GM12892 (cell line): ENCODE measurements at regions not wholly inside any gene's neighbourhood (a gene's known extent, or its start where the extent isn't known, plus 50 kb on each side); places are given as distances from the start of the nearest gene placed in this dataset.

Experiments used
- DNase-seq: peaks from one replicate; pipeline ENCODE4 v3.0.0; 2011; ENCODE audit not compliant: insufficient read length
- FAIRE-seq: peaks from 2 replicates; lab custom pipeline; 2011; peaks lifted over from hg19 to GRCh38; lab: Jason Lieb, UNC
- POLR2A ChIP-seq: IDR thresholded peaks from 2 replicates; pipeline ENCODE4 v1.6.1; 2011; ENCODE audit warnings: low read depth, low read length, control low read depth
- POLR2AphosphoS5 ChIP-seq: IDR thresholded peaks from 2 replicates; pipeline ENCODE4 v1.6.1; 2011; ENCODE audit warnings: low read depth, low read length, control low read depth
- TAF1 ChIP-seq: IDR thresholded peaks from 2 replicates; pipeline ENCODE4 v1.6.1; 2011; ENCODE audit warnings: low read depth, mild to moderate bottlenecking, control low read depth, low read length, borderline replicate concordance

GRCh38 chr2:128368437-128369107 lies 49.9 kb upstream of the HS6ST1 start:
- DNase-seq, result no peak
- FAIRE-seq, result no peak
- TF ChIP-seq POLR2AphosphoS5 (no peak), POLR2A (no peak), TAF1 (no peak)

GRCh38 chr2:128369108-128369555 lies 50.5 kb upstream of the HS6ST1 start:
- DNase-seq (no peak), FAIRE-seq (no peak)
- no peak for TF ChIP-seq POLR2A
- TF ChIP-seq TAF1, result no peak
- TF ChIP-seq POLR2AphosphoS5, result no peak

DNA sequence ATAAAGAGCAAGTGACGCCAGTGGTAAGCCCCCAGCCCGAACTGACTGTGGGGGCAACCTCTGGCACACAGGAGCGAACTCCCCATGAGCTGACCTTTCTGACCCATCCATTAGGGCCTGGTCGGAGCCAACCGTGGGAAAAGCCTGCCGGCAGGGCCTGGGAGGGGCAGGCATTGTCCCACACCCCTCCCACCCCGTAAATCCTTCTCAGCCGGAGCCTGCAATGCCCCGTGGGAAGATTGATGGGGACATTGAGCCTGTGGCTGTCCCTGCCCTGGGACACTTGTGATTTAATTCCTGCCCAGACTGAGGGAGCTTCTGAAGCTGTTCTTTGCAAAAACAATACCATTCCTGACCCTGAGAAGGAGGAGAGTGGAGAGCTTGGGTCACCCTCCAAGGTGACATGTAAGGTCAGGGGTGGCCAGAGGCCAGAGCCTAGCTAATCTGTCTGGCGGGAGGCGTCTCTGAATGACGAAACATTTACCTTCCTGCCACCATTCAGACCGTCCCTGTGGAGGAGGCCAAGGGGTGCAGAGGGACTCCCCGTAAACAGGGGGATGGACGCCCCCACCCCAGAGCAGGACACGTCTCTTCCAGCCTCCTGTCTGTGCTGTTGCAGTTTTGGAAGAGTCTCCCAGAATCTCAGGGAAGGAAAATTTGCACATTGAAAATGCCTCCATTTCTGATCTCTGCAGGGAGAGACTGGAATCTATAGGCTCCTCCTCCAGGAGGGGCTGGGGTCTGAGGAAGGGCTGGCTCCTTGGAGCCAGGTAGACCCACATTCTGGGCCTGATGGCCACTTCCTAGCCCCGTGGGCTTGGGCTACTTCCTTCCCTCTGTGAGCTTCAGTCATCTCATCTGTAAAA lies 51.2 kb upstream of the HS6ST1 start:
- TF ChIP-seq POLR2AphosphoS5, result no peak
- TF ChIP-seq POLR2A, result no peak
- no peak for TF ChIP-seq TAF1
- FAIRE-seq, result no peak
- DNase-seq, result no peak

- TF ChIP-seq TAF1, result no peak
- no peak for TF ChIP-seq POLR2A
- no peak for TF ChIP-seq POLR2AphosphoS5
- DNase-seq (no peak), FAIRE-seq (no peak)
These were observed 52.0 kb upstream of the HS6ST1 start for GRCh38 chr2:128370468-128371247.

DNA sequence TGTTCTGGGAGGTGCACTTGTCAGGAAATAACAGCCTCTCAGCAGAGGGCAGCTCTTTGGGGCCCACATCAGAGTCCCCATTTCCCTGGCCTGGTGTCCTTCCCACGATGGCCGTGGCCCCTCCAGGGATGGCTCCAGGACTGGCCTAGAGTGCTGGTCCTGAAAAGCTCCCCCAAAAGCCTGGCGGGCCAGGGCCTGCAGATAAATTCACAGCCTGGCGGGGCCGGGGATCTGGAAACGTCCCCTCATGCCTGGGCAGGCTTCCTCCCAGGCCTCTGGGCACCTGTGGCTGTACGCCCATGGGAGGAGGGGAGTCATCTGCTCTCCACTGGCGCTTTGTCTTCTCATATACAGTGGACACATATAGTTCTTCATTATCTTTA lies 52.6 kb upstream of the HS6ST1 start:
- DNase-seq (no peak), FAIRE-seq (no peak)
- TF ChIP-seq POLR2AphosphoS5, result no peak
- no peak for TF ChIP-seq POLR2A
- TF ChIP-seq TAF1, result no peak

- TF ChIP-seq POLR2AphosphoS5, result no peak
- TF ChIP-seq POLR2A, result no peak
- TF ChIP-seq TAF1, result no peak
These were observed 53.1 kb upstream of the HS6ST1 start for GRCh38 chr2:128371648-128372345.

DNA sequence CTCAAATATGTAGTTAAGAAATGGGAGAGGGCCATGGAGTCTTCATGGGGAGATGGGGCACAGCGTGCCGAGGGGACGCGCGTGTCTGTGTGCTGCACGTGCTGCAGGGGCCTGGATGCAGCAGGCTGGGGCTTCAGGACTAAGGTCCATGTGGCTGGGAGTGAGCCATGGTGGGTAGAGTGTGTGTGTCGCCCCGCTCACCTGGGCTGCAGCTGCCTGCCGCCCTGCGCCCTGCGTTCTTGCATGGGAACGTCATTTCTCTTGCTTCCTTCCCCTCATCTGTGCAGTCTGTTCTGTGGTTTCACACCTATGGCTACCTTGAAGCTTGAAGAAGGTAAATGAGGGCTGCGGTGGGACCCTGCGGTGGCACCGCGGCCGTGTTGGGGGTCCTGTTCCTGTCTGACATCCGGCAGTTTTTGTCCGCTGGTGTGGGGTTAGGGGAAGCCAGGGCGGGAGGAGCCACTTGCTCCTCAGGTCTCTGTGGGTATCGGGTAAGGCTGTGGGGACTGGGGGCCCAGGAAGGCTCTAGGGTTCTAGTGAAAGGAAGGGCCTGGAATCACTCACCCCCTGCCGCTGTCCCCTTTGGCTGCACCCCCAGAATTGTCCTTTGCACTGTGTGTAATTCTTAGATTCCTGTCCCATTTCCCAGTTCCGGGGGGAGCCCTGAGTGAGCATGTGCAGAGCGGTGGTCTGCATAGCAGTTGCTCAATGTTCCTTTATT lies 54.1 kb upstream of the HS6ST1 start:
- TF ChIP-seq POLR2A, result no peak
- FAIRE-seq (no peak), DNase-seq (no peak)

More at GRCh38 chr2:128371648-128372345, 53.1 kb upstream of the HS6ST1 start:
- DNase-seq, result no peak
- no peak for FAIRE-seq

DNA sequence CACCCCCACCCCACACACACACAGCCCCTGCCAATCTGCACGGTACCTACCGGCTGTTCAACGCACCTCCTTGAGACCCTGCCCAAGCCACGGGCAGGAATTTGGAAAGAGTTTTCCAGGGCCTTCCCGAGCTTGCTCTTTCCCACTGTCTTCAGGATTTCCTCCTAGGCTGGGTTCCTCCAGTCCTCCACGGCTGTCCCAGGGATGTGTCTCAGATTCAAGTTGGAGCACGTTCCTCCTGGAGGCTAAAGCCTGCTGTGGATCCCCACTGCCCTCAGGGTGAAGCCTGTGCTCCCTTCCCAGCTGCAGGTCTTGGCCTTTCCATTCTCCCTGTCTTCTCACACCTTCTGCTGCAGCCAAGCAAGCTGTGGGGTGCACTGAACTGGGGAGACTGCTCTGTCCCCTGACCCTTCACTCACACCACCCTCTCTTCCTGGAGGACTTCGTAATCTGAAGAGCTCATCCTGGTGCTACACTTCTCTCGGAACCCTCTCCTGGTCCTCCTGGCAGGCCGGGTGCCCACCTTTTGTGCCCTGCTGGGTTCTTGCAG lies 54.9 kb upstream of the HS6ST1 start:
- FAIRE-seq, result no peak

DNA sequence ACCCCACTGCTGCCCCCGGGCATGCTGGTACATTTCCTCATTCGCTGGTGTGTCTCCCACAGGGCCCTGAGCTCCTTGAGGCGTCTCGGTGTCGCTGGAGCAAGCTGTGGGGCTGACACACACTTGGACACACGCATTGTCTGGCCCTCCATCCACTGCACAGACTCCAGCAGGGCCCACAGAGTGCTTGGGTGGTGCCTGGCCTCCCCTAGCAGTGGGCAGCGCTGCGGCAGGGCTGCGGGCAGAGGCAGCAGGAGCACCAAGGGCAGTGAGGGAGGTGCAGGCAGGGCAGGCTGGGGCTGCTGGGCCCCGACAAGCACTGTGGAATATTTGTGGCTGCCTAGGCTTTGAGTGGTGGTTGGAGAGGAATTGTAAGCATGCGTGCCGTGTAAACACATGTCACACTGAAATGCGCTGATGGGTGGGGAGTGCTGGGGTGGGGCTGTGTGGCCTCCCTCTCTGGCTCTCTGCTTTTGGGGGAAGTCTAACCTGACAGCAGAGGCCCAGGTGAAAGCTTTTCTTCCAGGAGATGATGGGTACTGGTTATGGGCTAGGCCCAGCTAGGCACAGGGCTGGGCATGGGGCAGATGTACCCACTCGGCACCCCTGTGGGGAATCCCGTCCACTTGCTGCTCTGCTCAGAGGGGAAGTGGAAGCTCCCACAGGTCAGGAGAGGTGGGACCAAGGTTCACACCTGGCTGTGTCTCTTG lies 55.5 kb upstream of the HS6ST1 start:
- TF ChIP-seq POLR2A (no peak), TAF1 (no peak), POLR2AphosphoS5 (no peak)
- FAIRE-seq, result no peak
- DNase-seq, result no peak

More for the DNA sequence above, 54.9 kb upstream of the HS6ST1 start:
- DNase-seq, result no peak
- no peak for TF ChIP-seq POLR2AphosphoS5
- TF ChIP-seq TAF1, result no peak
- no peak for TF ChIP-seq POLR2A

GRCh38 chr2:128374711-128375413 lies 56.2 kb upstream of the HS6ST1 start:
- no peak for DNase-seq
- FAIRE-seq, result no peak
- TF ChIP-seq POLR2A (no peak), POLR2AphosphoS5 (no peak)
